B cell (primary cell): ENCODE measurements at regions not wholly inside any gene's neighbourhood (a gene's known extent, or its start where the extent isn't known, plus 50 kb on each side); places are given as distances from the start of the nearest gene placed in this dataset.

ENCODE experiments used
- ATAC-seq: fragments of 200-7000 bp; cut with Tn5 transposase; one replicate; pipeline ENCODE4 v1.10.0; 2021; ENCODE audit warnings: low read depth, mild to moderate bottlenecking, moderate number of reproducible peaks, moderate library complexity
- CTCF ChIA-PET: fragments of 350-600 bp; sonication (Branson Sonifier 250); formaldehyde crosslinking; loops from one replicate; lab custom pipeline; 2021; ENCODE audit warnings: antibody characterized with exemption, inconsistent platforms; lab: Charles Lee
- POLR2A ChIA-PET: fragments of 350-600 bp; sonication (Branson Sonifier 250); formaldehyde crosslinking; loops from one replicate; lab custom pipeline; 2021; ENCODE audit warnings: antibody characterized with exemption; lab: Charles Lee
- DNase-seq: peaks from one replicate; pipeline ENCODE4 v3.0.0; 2013
- H2AFZ ChIP-seq: 2 replicates; pipeline ENCODE4 v1.6.1; 2012; ENCODE audit warnings: mild to moderate bottlenecking, low read depth, low read length; ENCODE audit not compliant: insufficient read depth, poor library complexity, severe bottlenecking
- H3K27ac ChIP-seq, 2 donors: 1 replicate in 1 of 2; 2 replicates in 1 of 2; pipeline ENCODE4 v1.5.1; 2012 to 2013; ENCODE audit warnings: low read length in 2 of 2, mild to moderate bottlenecking in 2 of 2, moderate library complexity in 1 of 2
- H3K27me3 ChIP-seq, 4 experiments: fragments of 200-600 bp in 1 of 4; sonication (generic) in 1 of 4; replicated peaks in 1 of 4; 1 replicate in 2 of 4; 2 replicates in 2 of 4; pipeline versions ENCODE4 v1.6.1 to v1.7.0; 2013 to 2016; ENCODE audit warnings: low read length in 3 of 4, mild to moderate bottlenecking in 2 of 4, mixed read lengths in 1 of 4, moderate library complexity in 1 of 4; ENCODE audit not compliant: insufficient read depth in 4 of 4, control insufficient read depth in 3 of 4; ENCODE audit errors: control extremely low read depth in 1 of 4
- H3K36me3 ChIP-seq, 2 experiments: replicated peaks in 1 of 2; 1 replicate in 1 of 2; 2 replicates in 1 of 2; pipeline versions ENCODE4 v1.6.1 to v1.7.1; 2013; ENCODE audit warnings: low read length in 1 of 2; ENCODE audit not compliant: insufficient read depth in 2 of 2, control insufficient read depth in 1 of 2; ENCODE audit errors: control extremely low read depth in 1 of 2, extremely low read depth in 1 of 2
- H3K4me1 ChIP-seq, 2 donors: fragments of 200-600 bp in 1 of 2; sonication (generic) in 1 of 2; 1 replicate in 1 of 2; 2 replicates in 1 of 2; pipeline versions ENCODE4 v1.5.1 to v1.6.1; 2013 to 2017; ENCODE audit warnings: low read length in 2 of 2; ENCODE audit not compliant: control insufficient read depth in 2 of 2, insufficient read depth in 2 of 2
- H3K4me2 ChIP-seq: replicated peaks from 2 replicates; pipeline ENCODE3; 2012; ENCODE audit warnings: mild to moderate bottlenecking, low read depth, low read length; ENCODE audit not compliant: poor library complexity, severe bottlenecking
- H3K4me3 ChIP-seq, 5 experiments: fragments of 200-600 bp in 1 of 5; sonication (generic) in 1 of 5; 1 replicate in 3 of 5; 2 replicates in 2 of 5; pipeline versions ENCODE4 v1.5.1 to v1.7.0; 2011 to 2016; ENCODE audit warnings: low read length in 4 of 5, mild to moderate bottlenecking in 4 of 5, low read depth in 2 of 5, control low read depth in 1 of 5, moderate library complexity in 1 of 5; ENCODE audit not compliant: insufficient read depth in 1 of 5; ENCODE audit errors: control extremely low read depth in 1 of 5, extremely low read depth in 1 of 5
- H3K79me2 ChIP-seq: fragments of 200-600 bp; sonication (generic); one replicate; pipeline ENCODE4 v1.6.0; 2016; ENCODE audit warnings: low read length; ENCODE audit not compliant: control insufficient read depth, insufficient read depth
- H3K9ac ChIP-seq: fragments of 200-600 bp; sonication (generic); 2 replicates; pipeline ENCODE4 v1.6.1; 2017; ENCODE audit warnings: mild to moderate bottlenecking, low read length, moderate library complexity
- H3K9me3 ChIP-seq, 3 donors: one replicate each; pipeline versions ENCODE4 v1.6.1 to v1.7.1; 2013; ENCODE audit warnings: low read length in 2 of 3; ENCODE audit not compliant: control insufficient read depth in 2 of 3, insufficient read depth in 1 of 3; ENCODE audit errors: control extremely low read depth in 1 of 3
- H4K20me1 ChIP-seq: 2 replicates; pipeline ENCODE4 v1.6.0; 2012; ENCODE audit warnings: mild to moderate bottlenecking, low read length; ENCODE audit not compliant: insufficient read depth, control insufficient read depth, poor library complexity, severe bottlenecking
- H3K27ac Mint-ChIP-seq: one replicate; pipeline ENCODE4 v1.8.0; 2021; ENCODE audit warnings: mixed read lengths
- H3K27me3 Mint-ChIP-seq: one replicate; pipeline ENCODE4 v1.8.0; 2021; ENCODE audit warnings: mixed read lengths
- H3K4me1 Mint-ChIP-seq: one replicate; pipeline ENCODE4 v1.8.0; 2021; ENCODE audit warnings: mixed read lengths
- H3K4me3 Mint-ChIP-seq: one replicate; pipeline ENCODE4 v1.8.0; 2021; ENCODE audit warnings: mixed read lengths
- H3K9me3 Mint-ChIP-seq: one replicate; pipeline ENCODE4 v1.8.0; 2022; ENCODE audit warnings: mixed read lengths; ENCODE audit not compliant: insufficient read depth
- CTCF ChIP-seq: fragments of 200-600 bp; IDR thresholded peaks from one replicate; pipeline ENCODE4 v1.8.0; 2022; ENCODE audit warnings: antibody characterized with exemption, mild to moderate bottlenecking
- EZH2 ChIP-seq: IDR thresholded peaks from 2 replicates; pipeline ENCODE4 v1.6.1; 2012; ENCODE audit warnings: borderline replicate concordance, low read depth, mild to moderate bottlenecking, moderate library complexity, low read length; ENCODE audit not compliant: insufficient read depth, poor library complexity, severe bottlenecking
- WGBS: methylation state at CpG from one replicate; pipeline ENCODE4 v1.1.5; 2013; ENCODE audit warnings: missing lambda C conversion rate; ENCODE audit not compliant: insufficient coverage; 5-methylcytosine and 5-hydroxymethylcytosine counted together
- intact Hi-C: fragments of 100-400 bp; cut with micrococcal nuclease; formaldehyde crosslinking; loops from one replicate; pipeline ENCODE4 v1.10.0; 2022

- Mint-ChIP-seq H3K27me3 (peaks cover 42% of the 10 kb centered on the region), H3K4me1 (no peaks in the 10 kb centered on the region), H3K27ac (no peak overlapping the region), H3K9me3 (no peaks in the 10 kb centered on the region), H3K4me3 (no peak overlapping the region)
- Histone ChIP-seq H3K9ac (no peak overlapping the region), H3K27me3 (peaks cover 0 to under 1% (median 0%) of the 10 kb centered on the region in 4 experiments), H3K36me3 (no peaks in the 10 kb centered on the region), H3K27ac (no peak overlapping the region), H3K4me1 (no peaks in the 10 kb centered on the region), H3K9me3 (no peaks in the 10 kb centered on the region), H4K20me1 (no peaks in the 10 kb centered on the region), H3K4me3 (no peak overlapping the region), H3K4me2 (no peak overlapping the region), H3K79me2 (no peaks in the 10 kb centered on the region), H2AFZ (no peak overlapping the region)
- ChIA-PET CTCF (no interaction called here), POLR2A (no interaction called here)
- WGBS, result no CpG with 5 or more reads among the region's 7 CpGs
- TF ChIP-seq EZH2, result no peak
- TF ChIP-seq CTCF, result no peak
- DNase-seq (no peak), ATAC-seq (no peak)
- intact Hi-C loops, result no loop called here
Observed at GRCh38 chr6:8234321-8234720, 132.0 kb upstream of the EEF1E1 start.

DNA sequence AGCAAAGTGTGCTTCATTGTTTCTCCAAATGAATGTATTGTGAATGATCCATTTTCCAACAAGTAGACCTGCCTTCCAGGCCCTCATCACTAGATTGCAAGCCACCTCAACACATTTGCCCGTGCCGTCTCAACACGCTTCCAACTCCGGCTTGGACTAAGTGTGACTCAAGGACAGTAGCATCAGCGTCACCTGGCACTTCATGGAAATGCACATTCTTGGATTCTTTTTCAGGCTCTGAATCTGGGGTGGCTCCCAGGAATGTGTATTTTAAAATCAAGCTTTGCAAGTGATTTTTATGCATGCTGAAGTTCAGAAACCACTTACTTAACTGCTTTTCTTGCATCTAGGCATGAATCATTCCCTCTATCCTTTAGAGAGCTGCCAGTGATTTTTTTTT, 129.6 kb upstream of the EEF1E1 start:
- ChIA-PET CTCF (interaction anchor here (0.8 kb wide), 1 partner anchor 13 kb away, joined by 7 read pairs; no protein-coding TSS in a partner anchor), POLR2A (no interaction called here)
- Histone ChIP-seq H3K36me3 (no peaks in the 10 kb centered on the region), H2AFZ (no peak overlapping the region), H3K4me2 (no peak overlapping the region), H4K20me1 (no peaks in the 10 kb centered on the region), H3K79me2 (no peaks in the 10 kb centered on the region), H3K4me1 (no peaks in the 10 kb centered on the region), H3K9ac (no peak overlapping the region), H3K9me3 (no peaks in the 10 kb centered on the region), H3K27ac (no peak overlapping the region), H3K4me3 (no peak overlapping the region), H3K27me3 (peaks cover 0 to 5% (median 0%) of the 10 kb centered on the region in 4 experiments)
- ATAC-seq, result no peak
- 92% methylated on average over 5 of the region's 5 CpGs for WGBS
- Mint-ChIP-seq H3K4me3 (no peak overlapping the region), H3K4me1 (no peaks in the 10 kb centered on the region), H3K9me3 (no peaks in the 10 kb centered on the region), H3K27ac (no peak overlapping the region), H3K27me3 (peaks cover 32% of the 10 kb centered on the region)
- intact Hi-C loops, result no loop called here
- DNase-seq, result no peak
- TF ChIP-seq CTCF, result no peak
- TF ChIP-seq EZH2, result no peak
